ENCODE measurements at regions not wholly inside any gene's neighbourhood (a gene's known extent, or its start where the extent isn't known, plus 50 kb on each side); places are given as distances from the start of the nearest gene placed in this dataset.

- no peak for DNase-seq (ENCODE audit: low read depth, low spot score)
- no peaks in the 10 kb centered on the region for H3K4me1 ChIP-seq (ENCODE audit: control insufficient read depth, insufficient read depth, low read length)
- no peaks in the 10 kb centered on the region for H3K9me3 ChIP-seq (ENCODE audit: control insufficient read depth, insufficient read depth, low read length)
- H3K4me3 ChIP-seq (ENCODE audit: low read length): no peak overlapping the region
- no CpG with 5 or more reads among the region's 7 CpGs for WGBS (ENCODE audit: insufficient coverage, insufficient read length)
- no peak overlapping the region for H3K27ac ChIP-seq (ENCODE audit: low read length)
- no peaks in the 10 kb centered on the region for H3K27me3 ChIP-seq (ENCODE audit: control insufficient read depth, insufficient read depth, low read length)
- no peaks in the 10 kb centered on the region for H3K36me3 ChIP-seq (ENCODE audit: control insufficient read depth, insufficient read depth, low read length)
These were observed 136.1 kb downstream of the RWDD3 start for GRCh38 chr1:95369985-95370690.

DNA sequence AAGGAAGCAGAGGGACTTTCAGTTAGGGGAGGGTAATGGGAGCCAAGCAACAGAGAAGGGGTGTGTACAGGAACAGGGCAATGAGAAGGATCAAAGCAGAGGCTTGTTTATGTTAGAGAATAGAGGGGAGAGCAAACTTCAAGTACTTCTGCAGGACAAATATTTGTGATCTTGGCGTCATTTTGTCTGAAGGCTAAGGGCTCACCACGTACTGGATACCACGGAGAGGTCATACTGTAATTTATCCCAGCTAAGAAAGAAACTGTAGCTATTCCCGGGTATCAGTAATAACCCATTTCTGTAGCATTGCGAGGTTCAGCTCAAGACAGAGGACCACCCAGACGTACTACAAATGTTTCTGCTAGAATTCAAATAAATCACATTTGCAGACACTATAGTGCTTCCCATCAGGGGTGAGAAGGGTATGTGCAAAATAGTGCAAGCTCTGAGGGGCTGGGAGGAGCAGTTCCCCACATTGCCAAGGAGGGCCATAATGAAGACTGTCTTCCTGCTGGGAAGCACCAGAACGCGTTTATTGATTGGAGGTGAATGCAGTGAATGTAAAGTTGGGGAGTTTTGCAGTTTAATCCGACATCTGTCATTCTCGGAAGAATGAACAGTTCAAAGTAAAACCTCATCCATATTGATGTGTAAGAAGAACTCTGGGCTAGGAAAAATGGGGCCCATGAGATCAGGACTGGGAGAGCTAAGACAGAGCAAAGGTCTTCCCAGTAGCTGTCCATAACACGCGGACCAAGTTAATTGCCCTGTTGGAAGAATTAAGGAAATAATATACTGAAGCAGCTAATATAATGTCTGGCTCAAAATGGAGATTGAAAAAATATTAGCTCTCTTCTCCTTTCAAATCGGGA, 136.9 kb downstream of the RWDD3 start:
- WGBS (ENCODE audit: insufficient coverage, insufficient read length): no CpG with 5 or more reads among the region's 13 CpGs
- Histone ChIP-seq H3K27me3 (ENCODE audit: control insufficient read depth, insufficient read depth, low read length) (no peaks in the 10 kb centered on the region), H3K4me1 (ENCODE audit: control insufficient read depth, insufficient read depth, low read length) (no peaks in the 10 kb centered on the region), H3K9me3 (ENCODE audit: control insufficient read depth, insufficient read depth, low read length) (no peaks in the 10 kb centered on the region), H3K27ac (ENCODE audit: low read length) (no peak overlapping the region), H3K4me3 (ENCODE audit: low read length) (no peak overlapping the region), H3K36me3 (ENCODE audit: control insufficient read depth, insufficient read depth, low read length) (no peaks in the 10 kb centered on the region)
- DNase-seq (ENCODE audit: low read depth, low spot score): no peak

- no peak overlapping the region for H3K27ac ChIP-seq (ENCODE audit: low read length)
- H3K4me1 ChIP-seq (ENCODE audit: control insufficient read depth, insufficient read depth, low read length): no peaks in the 10 kb centered on the region
- H3K4me3 ChIP-seq (ENCODE audit: low read length): no peak overlapping the region
- H3K9me3 ChIP-seq (ENCODE audit: control insufficient read depth, insufficient read depth, low read length): no peaks in the 10 kb centered on the region
- no peaks in the 10 kb centered on the region for H3K27me3 ChIP-seq (ENCODE audit: control insufficient read depth, insufficient read depth, low read length)
- H3K36me3 ChIP-seq (ENCODE audit: control insufficient read depth, insufficient read depth, low read length): no peaks in the 10 kb centered on the region
- WGBS (ENCODE audit: insufficient coverage, insufficient read length): no CpG with 5 or more reads among the region's 12 CpGs
- no peak for DNase-seq (ENCODE audit: low read depth, low spot score)
These were observed 137.8 kb downstream of the RWDD3 start for GRCh38 chr1:95371666-95372282.

GRCh38 chr1:95375174-95375573, 141.2 kb downstream of the RWDD3 start:
- Histone ChIP-seq H3K27me3 (ENCODE audit: control insufficient read depth, insufficient read depth, low read length) (no peaks in the 10 kb centered on the region), H3K9me3 (ENCODE audit: control insufficient read depth, insufficient read depth, low read length) (no peaks in the 10 kb centered on the region), H3K4me3 (ENCODE audit: low read length) (no peak overlapping the region), H3K27ac (ENCODE audit: low read length) (no peak overlapping the region), H3K4me1 (ENCODE audit: control insufficient read depth, insufficient read depth, low read length) (no peaks in the 10 kb centered on the region), H3K36me3 (ENCODE audit: control insufficient read depth, insufficient read depth, low read length) (no peaks in the 10 kb centered on the region)
- no peak for DNase-seq (ENCODE audit: low read depth, low spot score)
- no CpG with 5 or more reads among the region's 4 CpGs for WGBS (ENCODE audit: insufficient coverage, insufficient read length)

- Histone ChIP-seq H3K27ac (ENCODE audit: low read length) (no peak overlapping the region), H3K27me3 (ENCODE audit: control insufficient read depth, insufficient read depth, low read length) (no peaks in the 10 kb centered on the region), H3K36me3 (ENCODE audit: control insufficient read depth, insufficient read depth, low read length) (no peaks in the 10 kb centered on the region), H3K9me3 (ENCODE audit: control insufficient read depth, insufficient read depth, low read length) (no peaks in the 10 kb centered on the region), H3K4me3 (ENCODE audit: low read length) (no peak overlapping the region), H3K4me1 (ENCODE audit: control insufficient read depth, insufficient read depth, low read length) (no peaks in the 10 kb centered on the region)
- no peak for DNase-seq (ENCODE audit: low read depth, low spot score)
- WGBS (ENCODE audit: insufficient coverage, insufficient read length): no CpG with 5 or more reads among the region's 2 CpGs
These were observed 146.9 kb downstream of the RWDD3 start for GRCh38 chr1:95380909-95381308.

GRCh38 chr1:95382000-95382786, 148.2 kb downstream of the RWDD3 start:
- Histone ChIP-seq H3K4me3 (ENCODE audit: low read length) (no peak overlapping the region), H3K27ac (ENCODE audit: low read length) (no peak overlapping the region), H3K36me3 (ENCODE audit: control insufficient read depth, insufficient read depth, low read length) (no peaks in the 10 kb centered on the region), H3K4me1 (ENCODE audit: control insufficient read depth, insufficient read depth, low read length) (no peaks in the 10 kb centered on the region), H3K9me3 (ENCODE audit: control insufficient read depth, insufficient read depth, low read length) (no peaks in the 10 kb centered on the region), H3K27me3 (ENCODE audit: control insufficient read depth, insufficient read depth, low read length) (no peaks in the 10 kb centered on the region)
- DNase-seq (ENCODE audit: low read depth, low spot score): no peak
- WGBS (ENCODE audit: insufficient coverage, insufficient read length): no CpG with 5 or more reads among the region's 4 CpGs

GRCh38 chr1:95383111-95383510, 149.1 kb downstream of the RWDD3 start:
- Histone ChIP-seq H3K27me3 (ENCODE audit: control insufficient read depth, insufficient read depth, low read length) (no peaks in the 10 kb centered on the region), H3K4me1 (ENCODE audit: control insufficient read depth, insufficient read depth, low read length) (no peaks in the 10 kb centered on the region), H3K27ac (ENCODE audit: low read length) (no peak overlapping the region), H3K9me3 (ENCODE audit: control insufficient read depth, insufficient read depth, low read length) (no peaks in the 10 kb centered on the region), H3K36me3 (ENCODE audit: control insufficient read depth, insufficient read depth, low read length) (no peaks in the 10 kb centered on the region), H3K4me3 (ENCODE audit: low read length) (no peak overlapping the region)
- WGBS (ENCODE audit: insufficient coverage, insufficient read length): no CpG with 5 or more reads among the region's 5 CpGs
- no peak for DNase-seq (ENCODE audit: low read depth, low spot score)

DNA sequence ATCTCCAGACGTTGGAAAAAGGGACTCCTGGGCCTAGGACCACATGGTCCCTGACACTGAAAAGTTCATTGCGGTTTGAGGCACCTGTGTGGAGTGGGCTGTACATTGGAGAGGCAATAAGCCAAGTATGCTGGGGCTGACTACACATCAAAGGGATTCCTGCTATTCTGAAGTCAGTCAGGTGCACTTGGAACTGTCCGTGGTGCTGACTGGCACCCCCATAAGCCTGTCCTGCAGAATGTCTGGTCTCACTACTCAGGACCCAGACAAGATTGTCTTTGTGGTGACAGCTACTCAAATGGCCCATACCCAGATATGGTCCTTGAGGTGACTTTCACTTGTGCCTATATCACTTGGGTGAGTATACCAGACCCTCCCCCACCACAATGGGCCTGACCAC, 150.6 kb downstream of the RWDD3 start:
- H3K27me3 ChIP-seq (ENCODE audit: control insufficient read depth, insufficient read depth, low read length): no peaks in the 10 kb centered on the region
- DNase-seq (ENCODE audit: low read depth, low spot score): no peak
- H3K36me3 ChIP-seq (ENCODE audit: control insufficient read depth, insufficient read depth, low read length): no peaks in the 10 kb centered on the region
- no peak overlapping the region for H3K27ac ChIP-seq (ENCODE audit: low read length)
- no peaks in the 10 kb centered on the region for H3K9me3 ChIP-seq (ENCODE audit: control insufficient read depth, insufficient read depth, low read length)
- H3K4me1 ChIP-seq (ENCODE audit: control insufficient read depth, insufficient read depth, low read length): no peaks in the 10 kb centered on the region
- no peak overlapping the region for H3K4me3 ChIP-seq (ENCODE audit: low read length)
- whole genome bisulfite sequencing (ENCODE audit: insufficient coverage, insufficient read length): no CpG with 5 or more reads among the region's 3 CpGs

DNA sequence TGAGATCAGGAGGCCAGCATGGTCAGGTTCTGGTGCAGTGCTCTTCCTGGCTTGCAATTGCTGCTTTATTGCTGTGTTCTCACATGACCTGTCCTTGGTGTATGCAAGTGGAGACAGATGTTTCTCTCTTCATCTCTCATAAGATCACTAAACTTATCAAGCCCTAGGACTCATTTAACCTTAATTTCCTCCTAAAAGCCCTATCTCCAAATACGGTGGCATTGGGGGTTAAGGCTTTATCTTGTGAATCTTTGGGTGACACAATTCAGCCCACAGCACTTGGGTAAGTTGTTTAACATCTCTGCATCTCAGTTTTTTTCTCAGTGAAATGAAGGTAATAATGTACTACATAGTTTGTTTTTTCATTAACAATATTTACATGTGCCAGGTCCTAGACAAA, 152.4 kb downstream of the RWDD3 start:
- H3K27me3 ChIP-seq (ENCODE audit: control insufficient read depth, insufficient read depth, low read length): no peaks in the 10 kb centered on the region
- no peak for DNase-seq (ENCODE audit: low read depth, low spot score)

DNA sequence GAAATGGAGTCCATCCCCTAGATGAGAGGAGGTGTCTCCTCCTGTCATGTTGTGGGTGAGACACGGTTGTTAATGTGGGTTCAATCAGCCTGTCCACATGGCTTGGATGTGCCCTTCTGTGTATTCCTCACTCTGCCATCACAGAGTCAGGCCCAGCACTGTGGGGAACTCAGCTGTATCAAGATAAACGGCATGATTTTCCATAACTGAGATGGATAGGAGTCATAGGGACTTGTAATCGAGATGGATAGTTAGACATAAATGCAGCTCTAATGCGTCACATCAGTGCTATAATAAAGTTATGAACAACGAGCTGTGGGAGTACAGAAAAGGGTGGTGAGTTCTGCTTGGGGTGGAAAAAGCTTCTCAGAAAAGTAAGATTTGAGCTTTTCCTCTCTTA, 152.9 kb downstream of the RWDD3 start:
- no peak overlapping the region for H3K27ac ChIP-seq (ENCODE audit: low read length)
- no peaks in the 10 kb centered on the region for H3K4me1 ChIP-seq (ENCODE audit: control insufficient read depth, insufficient read depth, low read length)
- no CpG with 5 or more reads among the region's 5 CpGs for WGBS (ENCODE audit: insufficient coverage, insufficient read length)
- H3K4me3 ChIP-seq (ENCODE audit: low read length): no peak overlapping the region
- H3K27me3 ChIP-seq (ENCODE audit: control insufficient read depth, insufficient read depth, low read length): no peaks in the 10 kb centered on the region
- DNase-seq (ENCODE audit: low read depth, low spot score): no peak
- no peaks in the 10 kb centered on the region for H3K36me3 ChIP-seq (ENCODE audit: control insufficient read depth, insufficient read depth, low read length)
- H3K9me3 ChIP-seq (ENCODE audit: control insufficient read depth, insufficient read depth, low read length): no peaks in the 10 kb centered on the region

More for the DNA sequence above, 152.4 kb downstream of the RWDD3 start:
- Histone ChIP-seq H3K27ac (ENCODE audit: low read length) (no peak overlapping the region), H3K4me1 (ENCODE audit: control insufficient read depth, insufficient read depth, low read length) (no peaks in the 10 kb centered on the region), H3K9me3 (ENCODE audit: control insufficient read depth, insufficient read depth, low read length) (no peaks in the 10 kb centered on the region), H3K36me3 (ENCODE audit: control insufficient read depth, insufficient read depth, low read length) (no peaks in the 10 kb centered on the region), H3K4me3 (ENCODE audit: low read length) (no peak overlapping the region)
- WGBS (ENCODE audit: insufficient coverage, insufficient read length): no CpG with 5 or more reads among the region's 1 CpG

Measured in iPS DF 6.9 (cell line).